GM23338 (cell line): ENCODE measurements at regions not wholly inside any gene's neighbourhood (a gene's known extent, or its start where the extent isn't known, plus 50 kb on each side); places are given as distances from the start of the nearest gene placed in this dataset.

Experiments
- ATAC-seq: fragments of 200-7000 bp; cut with Tn5 transposase; 3 replicates; pipeline ENCODE4 v1.9.1; 2020
- DNase-seq: peaks from one replicate; pipeline ENCODE4 v3.0.0-alpha.2; 2015; ENCODE audit warnings: low spot score
- H2AFZ ChIP-seq: fragments of 200-600 bp; sonication (generic); 2 replicates; pipeline ENCODE4 v1.8.0; 2016; ENCODE audit warnings: antibody characterized with exemption, mild to moderate bottlenecking, moderate library complexity
- H3F3A ChIP-seq: fragments of 200-600 bp; sonication (generic); replicated peaks from 2 replicates; pipeline ENCODE4 v1.8.0; 2017; ENCODE audit warnings: antibody characterized with exemption, mixed run types, low read depth
- H3K27ac ChIP-seq: fragments of 200-600 bp; sonication (generic); 2 replicates; pipeline ENCODE4 v1.6.1; 2016; ENCODE audit warnings: low read depth
- H3K27me3 ChIP-seq: fragments of 200-600 bp; sonication (generic); 2 replicates; pipeline ENCODE4 v1.8.0; 2016; ENCODE audit warnings: mild to moderate bottlenecking, mixed run types, moderate library complexity; ENCODE audit not compliant: insufficient read depth
- H3K36me3 ChIP-seq: fragments of 200-600 bp; sonication (generic); 2 replicates; pipeline ENCODE4 v1.8.0; 2016; ENCODE audit warnings: mild to moderate bottlenecking; ENCODE audit not compliant: insufficient read depth
- H3K4me1 ChIP-seq: fragments of 200-600 bp; sonication (generic); 2 replicates; pipeline ENCODE4 v1.8.0; 2016; ENCODE audit warnings: mild to moderate bottlenecking, moderate library complexity; ENCODE audit not compliant: insufficient read depth
- H3K4me2 ChIP-seq: fragments of 200-600 bp; sonication (generic); 2 replicates; pipeline ENCODE4 v1.7.1; 2017; ENCODE audit warnings: mixed run types
- H3K4me3 ChIP-seq: fragments of 200-600 bp; sonication (generic); 2 replicates; pipeline ENCODE4 v1.6.1; 2016; ENCODE audit warnings: mixed run types
- H3K79me2 ChIP-seq: fragments of 200-600 bp; sonication (generic); replicated peaks from 2 replicates; pipeline ENCODE4 v1.8.0; 2017; ENCODE audit warnings: mild to moderate bottlenecking; ENCODE audit not compliant: insufficient read depth
- H3K9me2 ChIP-seq: fragments of 200-600 bp; sonication (generic); 2 replicates; pipeline ENCODE4 v1.8.0; 2017; ENCODE audit not compliant: insufficient read depth
- H4K20me1 ChIP-seq: fragments of 200-600 bp; sonication (generic); replicated peaks from 2 replicates; pipeline ENCODE4 v1.8.0; 2017; ENCODE audit warnings: mild to moderate bottlenecking; ENCODE audit not compliant: insufficient read depth
- H3K27ac Mint-ChIP-seq: 2 replicates; pipeline ENCODE4 v1.8.0; 2020; ENCODE audit warnings: inconsistent platforms, mild to moderate bottlenecking, moderate library complexity, mixed read lengths
- H3K27me3 Mint-ChIP-seq: 3 replicates; pipeline ENCODE4 v1.8.0; 2022; ENCODE audit warnings: low read depth, mild to moderate bottlenecking, moderate library complexity, mixed read lengths, inconsistent platforms; ENCODE audit not compliant: insufficient read depth, poor library complexity
- H3K36me3 Mint-ChIP-seq: 3 replicates; pipeline ENCODE4 v1.8.0; 2021; ENCODE audit warnings: low read depth, mild to moderate bottlenecking, inconsistent platforms, moderate library complexity, mixed read lengths
- H3K4me1 Mint-ChIP-seq: 3 replicates; pipeline ENCODE4 v1.8.0; 2020; ENCODE audit warnings: mild to moderate bottlenecking, inconsistent platforms, mixed read lengths
- H3K4me3 Mint-ChIP-seq: 3 replicates; pipeline ENCODE4 v1.8.0; 2021; ENCODE audit warnings: moderate library complexity, mild to moderate bottlenecking, inconsistent platforms, mixed read lengths
- H3K9me3 Mint-ChIP-seq: 3 replicates; pipeline ENCODE4 v1.8.0; 2020; ENCODE audit warnings: moderate library complexity, mild to moderate bottlenecking, inconsistent platforms, mixed read lengths
- CREB1 ChIP-seq: fragments of 250-450 bp; sonication (Bioruptor Pico); IDR thresholded peaks from 2 replicates; pipeline ENCODE4 v1.5.0; 2020; ENCODE audit warnings: low read depth, mild to moderate bottlenecking, moderate library complexity
- ETS1 ChIP-seq: IDR thresholded peaks from 2 replicates; pipeline ENCODE4 v1.6.1; 2016; ENCODE audit warnings: antibody characterized with exemption
- EZH2 ChIP-seq: fragments of 200-600 bp; sonication (generic); IDR thresholded peaks from one replicate; pipeline ENCODE4 v1.8.0; 2017; ENCODE audit warnings: antibody characterized with exemption, mild to moderate bottlenecking, low read depth; ENCODE audit not compliant: unreplicated experiment
- EZH2phosphoT487 ChIP-seq: fragments of 200-600 bp; sonication (generic); IDR thresholded peaks from one replicate; pipeline ENCODE4 v1.8.1; 2018; ENCODE audit warnings: antibody characterized with exemption; ENCODE audit not compliant: unreplicated experiment
- JUNB ChIP-seq: IDR thresholded peaks from one replicate; pipeline ENCODE4 v1.6.1; 2016; ENCODE audit warnings: antibody characterized with exemption; ENCODE audit not compliant: unreplicated experiment
- NANOG ChIP-seq: IDR thresholded peaks from 2 replicates; pipeline ENCODE4 v1.6.1; 2016; ENCODE audit warnings: antibody characterized with exemption, borderline replicate concordance
- POLR2AphosphoS5 ChIP-seq: IDR thresholded peaks from 2 replicates; pipeline ENCODE4 v1.6.1; 2016; ENCODE audit warnings: antibody characterized with exemption, low read depth
- REST ChIP-seq: IDR thresholded peaks from one replicate; pipeline ENCODE4 v1.6.1; 2018; ENCODE audit warnings: antibody characterized with exemption; ENCODE audit not compliant: unreplicated experiment
- STAT1 ChIP-seq: IDR thresholded peaks from one replicate; pipeline ENCODE4 v1.6.1; 2016; ENCODE audit warnings: antibody characterized with exemption; ENCODE audit not compliant: unreplicated experiment
- ZNF114 ChIP-seq: fragments of 250-450 bp; sonication (Bioruptor Pico); IDR thresholded peaks from 2 replicates; pipeline ENCODE4 v1.5.0; 2020; ENCODE audit warnings: mild to moderate bottlenecking, moderate library complexity
- ZNF331 ChIP-seq: fragments of 250-450 bp; sonication (Bioruptor Pico); IDR thresholded peaks from 2 replicates; pipeline ENCODE4 v1.5.0; 2020; ENCODE audit warnings: low read depth, mild to moderate bottlenecking, moderate library complexity
- TF ChIP-seq, protein P1 (sequence below), 2 experiments: fragments of 200-600 bp in 1 of 2; sonication (generic) in 1 of 2; conservative IDR thresholded peaks; 2 replicates each; pipeline versions ENCODE4 v1.5.1 to v1.6.1; 2016 to 2017; ENCODE audit warnings: antibody characterized with exemption in 2 of 2, low read depth in 2 of 2, mild to moderate bottlenecking in 2 of 2, moderate library complexity in 1 of 2
- TF ChIP-seq, protein P2 (sequence below): fragments of 250-450 bp; sonication (Bioruptor Pico); IDR thresholded peaks from 2 replicates; pipeline ENCODE4 v1.5.0; 2020; ENCODE audit warnings: mild to moderate bottlenecking, moderate library complexity

- Mint-ChIP-seq H3K36me3 (no peaks in the 10 kb centered on the region), H3K27me3 (peaks cover 3% of the 10 kb centered on the region), H3K27ac (no peak overlapping the region), H3K4me1 (no peaks in the 10 kb centered on the region), H3K9me3 (no peaks in the 10 kb centered on the region), H3K4me3 (no peak overlapping the region)
- Histone ChIP-seq H3F3A (no peaks in the 10 kb centered on the region), H3K27ac (no peak overlapping the region), H3K4me1 (no peaks in the 10 kb centered on the region), H3K4me2 (no peak overlapping the region), H3K79me2 (no peaks in the 10 kb centered on the region), H3K9me2 (no peaks in the 10 kb centered on the region), H4K20me1 (no peaks in the 10 kb centered on the region), H3K4me3 (no peak overlapping the region), H2AFZ (no peak overlapping the region), H3K36me3 (no peaks in the 10 kb centered on the region), H3K27me3 (no peaks in the 10 kb centered on the region)
- DNase-seq (no peak), ATAC-seq (no peak)
- TF ChIP-seq EZH2 (no peak), CREB1 (CRISPR knock-in tag) (no peak), ETS1 (no peak), EZH2phosphoT487 (no peak), POLR2AphosphoS5 (no peak), ZNF331 (CRISPR knock-in tag) (no peak), JUNB (no peak), ZNF114 (CRISPR knock-in tag) (no peak), REST (no peak), NANOG (no peak), STAT1 (no peak)
- TF ChIP-seq, protein P1, sequence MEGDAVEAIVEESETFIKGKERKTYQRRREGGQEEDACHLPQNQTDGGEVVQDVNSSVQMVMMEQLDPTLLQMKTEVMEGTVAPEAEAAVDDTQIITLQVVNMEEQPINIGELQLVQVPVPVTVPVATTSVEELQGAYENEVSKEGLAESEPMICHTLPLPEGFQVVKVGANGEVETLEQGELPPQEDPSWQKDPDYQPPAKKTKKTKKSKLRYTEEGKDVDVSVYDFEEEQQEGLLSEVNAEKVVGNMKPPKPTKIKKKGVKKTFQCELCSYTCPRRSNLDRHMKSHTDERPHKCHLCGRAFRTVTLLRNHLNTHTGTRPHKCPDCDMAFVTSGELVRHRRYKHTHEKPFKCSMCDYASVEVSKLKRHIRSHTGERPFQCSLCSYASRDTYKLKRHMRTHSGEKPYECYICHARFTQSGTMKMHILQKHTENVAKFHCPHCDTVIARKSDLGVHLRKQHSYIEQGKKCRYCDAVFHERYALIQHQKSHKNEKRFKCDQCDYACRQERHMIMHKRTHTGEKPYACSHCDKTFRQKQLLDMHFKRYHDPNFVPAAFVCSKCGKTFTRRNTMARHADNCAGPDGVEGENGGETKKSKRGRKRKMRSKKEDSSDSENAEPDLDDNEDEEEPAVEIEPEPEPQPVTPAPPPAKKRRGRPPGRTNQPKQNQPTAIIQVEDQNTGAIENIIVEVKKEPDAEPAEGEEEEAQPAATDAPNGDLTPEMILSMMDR (conservative IDR thresholded peaks at IDR 0.05; ENCODE audit: low read depth in 2 of 2) = no peak
- TF ChIP-seq, protein P2, sequence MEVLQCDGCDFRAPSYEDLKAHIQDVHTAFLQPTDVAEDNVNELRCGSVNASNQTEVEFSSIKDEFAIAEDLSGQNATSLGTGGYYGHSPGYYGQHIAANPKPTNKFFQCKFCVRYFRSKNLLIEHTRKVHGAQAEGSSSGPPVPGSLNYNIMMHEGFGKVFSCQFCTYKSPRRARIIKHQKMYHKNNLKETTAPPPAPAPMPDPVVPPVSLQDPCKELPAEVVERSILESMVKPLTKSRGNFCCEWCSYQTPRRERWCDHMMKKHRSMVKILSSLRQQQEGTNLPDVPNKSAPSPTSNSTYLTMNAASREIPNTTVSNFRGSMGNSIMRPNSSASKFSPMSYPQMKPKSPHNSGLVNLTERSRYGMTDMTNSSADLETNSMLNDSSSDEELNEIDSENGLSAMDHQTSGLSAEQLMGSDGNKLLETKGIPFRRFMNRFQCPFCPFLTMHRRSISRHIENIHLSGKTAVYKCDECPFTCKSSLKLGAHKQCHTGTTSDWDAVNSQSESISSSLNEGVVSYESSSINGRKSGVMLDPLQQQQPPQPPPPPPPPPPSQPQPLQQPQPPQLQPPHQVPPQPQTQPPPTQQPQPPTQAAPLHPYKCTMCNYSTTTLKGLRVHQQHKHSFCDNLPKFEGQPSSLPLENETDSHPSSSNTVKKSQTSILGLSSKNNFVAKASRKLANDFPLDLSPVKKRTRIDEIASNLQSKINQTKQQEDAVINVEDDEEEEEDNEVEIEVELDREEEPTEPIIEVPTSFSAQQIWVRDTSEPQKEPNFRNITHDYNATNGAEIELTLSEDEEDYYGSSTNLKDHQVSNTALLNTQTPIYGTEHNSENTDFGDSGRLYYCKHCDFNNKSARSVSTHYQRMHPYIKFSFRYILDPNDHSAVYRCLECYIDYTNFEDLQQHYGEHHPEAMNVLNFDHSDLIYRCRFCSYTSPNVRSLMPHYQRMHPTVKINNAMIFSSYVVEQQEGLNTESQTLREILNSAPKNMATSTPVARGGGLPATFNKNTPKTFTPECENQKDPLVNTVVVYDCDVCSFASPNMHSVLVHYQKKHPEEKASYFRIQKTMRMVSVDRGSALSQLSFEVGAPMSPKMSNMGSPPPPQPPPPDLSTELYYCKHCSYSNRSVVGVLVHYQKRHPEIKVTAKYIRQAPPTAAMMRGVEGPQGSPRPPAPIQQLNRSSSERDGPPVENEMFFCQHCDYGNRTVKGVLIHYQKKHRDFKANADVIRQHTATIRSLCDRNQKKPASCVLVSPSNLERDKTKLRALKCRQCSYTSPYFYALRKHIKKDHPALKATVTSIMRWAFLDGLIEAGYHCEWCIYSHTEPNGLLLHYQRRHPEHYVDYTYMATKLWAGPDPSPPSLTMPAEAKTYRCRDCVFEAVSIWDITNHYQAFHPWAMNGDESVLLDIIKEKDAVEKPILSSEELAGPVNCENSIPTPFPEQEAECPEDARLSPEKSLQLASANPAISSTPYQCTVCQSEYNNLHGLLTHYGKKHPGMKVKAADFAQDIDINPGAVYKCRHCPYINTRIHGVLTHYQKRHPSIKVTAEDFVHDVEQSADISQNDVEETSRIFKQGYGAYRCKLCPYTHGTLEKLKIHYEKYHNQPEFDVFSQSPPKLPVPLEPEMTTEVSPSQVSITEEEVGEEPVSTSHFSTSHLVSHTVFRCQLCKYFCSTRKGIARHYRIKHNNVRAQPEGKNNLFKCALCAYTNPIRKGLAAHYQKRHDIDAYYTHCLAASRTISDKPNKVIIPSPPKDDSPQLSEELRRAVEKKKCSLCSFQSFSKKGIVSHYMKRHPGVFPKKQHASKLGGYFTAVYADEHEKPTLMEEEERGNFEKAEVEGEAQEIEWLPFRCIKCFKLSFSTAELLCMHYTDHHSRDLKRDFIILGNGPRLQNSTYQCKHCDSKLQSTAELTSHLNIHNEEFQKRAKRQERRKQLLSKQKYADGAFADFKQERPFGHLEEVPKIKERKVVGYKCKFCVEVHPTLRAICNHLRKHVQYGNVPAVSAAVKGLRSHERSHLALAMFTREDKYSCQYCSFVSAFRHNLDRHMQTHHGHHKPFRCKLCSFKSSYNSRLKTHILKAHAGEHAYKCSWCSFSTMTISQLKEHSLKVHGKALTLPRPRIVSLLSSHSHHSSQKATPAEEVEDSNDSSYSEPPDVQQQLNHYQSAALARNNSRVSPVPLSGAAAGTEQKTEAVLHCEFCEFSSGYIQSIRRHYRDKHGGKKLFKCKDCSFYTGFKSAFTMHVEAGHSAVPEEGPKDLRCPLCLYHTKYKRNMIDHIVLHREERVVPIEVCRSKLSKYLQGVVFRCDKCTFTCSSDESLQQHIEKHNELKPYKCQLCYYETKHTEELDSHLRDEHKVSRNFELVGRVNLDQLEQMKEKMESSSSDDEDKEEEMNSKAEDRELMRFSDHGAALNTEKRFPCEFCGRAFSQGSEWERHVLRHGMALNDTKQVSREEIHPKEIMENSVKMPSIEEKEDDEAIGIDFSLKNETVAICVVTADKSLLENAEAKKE (CRISPR knock-in tag) = no peak
These were observed 653.3 kb downstream of the ARAP2 start for GRCh38 chr4:35591035-35591434.
